ENCODE measurements at regions not wholly inside any gene's neighbourhood (a gene's known extent, or its start where the extent isn't known, plus 50 kb on each side); places are given as distances from the start of the nearest gene placed in this dataset.

GRCh38 chr4:147060151-147060931 lies 114.7 kb upstream of the TTC29 start:
- no peak overlapping the region for H3K27ac ChIP-seq
- no peaks in the 10 kb centered on the region for H3K27me3 ChIP-seq (replicated peaks)
- no peak for DNase-seq (ENCODE audit: low read depth in 1 of 2, low spot score in 2 of 2)
- H3K9me3 ChIP-seq (replicated peaks) = no peaks in the 10 kb centered on the region
- no peak overlapping the region for H3K4me3 ChIP-seq
- H3K4me1 ChIP-seq (replicated peaks) = peaks cover 15% of the 10 kb centered on the region; the same call in 1 of the 2 replicates
- no peaks in the 10 kb centered on the region for H3K36me3 ChIP-seq

DNA sequence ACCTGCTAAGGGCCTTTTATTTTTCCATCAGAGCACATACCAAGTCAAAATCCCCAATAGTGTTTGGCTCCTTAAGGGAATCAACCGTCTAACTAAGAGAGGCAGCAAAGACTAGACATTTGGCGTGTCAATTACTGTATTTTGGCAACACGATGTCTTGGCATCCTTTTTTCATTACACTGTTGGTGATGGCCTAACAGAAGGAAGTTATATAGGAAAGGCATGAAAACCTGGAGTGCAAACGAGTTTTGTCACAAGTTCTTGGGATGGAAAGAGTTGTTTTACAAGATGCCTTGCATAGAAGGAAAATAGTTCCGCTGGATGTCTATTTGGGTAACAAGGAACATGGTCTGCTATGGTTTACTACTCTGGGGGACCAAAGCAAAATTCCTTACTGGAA lies 119.2 kb upstream of the TTC29 start:
- no peak overlapping the region for H3K4me3 ChIP-seq
- no peaks in the 10 kb centered on the region for H3K9me3 ChIP-seq (replicated peaks)
- no peak for DNase-seq (ENCODE audit: low read depth in 1 of 2, low spot score in 2 of 2)
- H3K27me3 ChIP-seq (replicated peaks) = no peaks in the 10 kb centered on the region
- no peaks in the 10 kb centered on the region for H3K36me3 ChIP-seq
- no peaks in the 10 kb centered on the region for H3K4me1 ChIP-seq (replicated peaks)
- H3K27ac ChIP-seq = no peak overlapping the region

- no peaks in the 10 kb centered on the region for H3K27me3 ChIP-seq (replicated peaks)
- no peaks in the 10 kb centered on the region for H3K4me1 ChIP-seq (replicated peaks)
- no peaks in the 10 kb centered on the region for H3K9me3 ChIP-seq (replicated peaks)
- H3K4me3 ChIP-seq = no peak overlapping the region
- H3K27ac ChIP-seq = no peak overlapping the region
- H3K36me3 ChIP-seq = no peaks in the 10 kb centered on the region
- DNase-seq (ENCODE audit: low read depth in 1 of 2, low spot score in 2 of 2) = no peak
Observed at GRCh38 chr4:147068564-147068963, 122.9 kb upstream of the TTC29 start.

- Histone ChIP-seq H3K4me3 (no peak overlapping the region), H3K27me3 (replicated peaks) (no peaks in the 10 kb centered on the region), H3K9me3 (replicated peaks) (no peaks in the 10 kb centered on the region), H3K4me1 (replicated peaks) (no peaks in the 10 kb centered on the region), H3K27ac (no peak overlapping the region), H3K36me3 (no peaks in the 10 kb centered on the region)
- DNase-seq (ENCODE audit: low read depth in 1 of 2, low spot score in 2 of 2) = no peak
Observed at GRCh38 chr4:147071209-147071740, 125.6 kb upstream of the TTC29 start.

DNA sequence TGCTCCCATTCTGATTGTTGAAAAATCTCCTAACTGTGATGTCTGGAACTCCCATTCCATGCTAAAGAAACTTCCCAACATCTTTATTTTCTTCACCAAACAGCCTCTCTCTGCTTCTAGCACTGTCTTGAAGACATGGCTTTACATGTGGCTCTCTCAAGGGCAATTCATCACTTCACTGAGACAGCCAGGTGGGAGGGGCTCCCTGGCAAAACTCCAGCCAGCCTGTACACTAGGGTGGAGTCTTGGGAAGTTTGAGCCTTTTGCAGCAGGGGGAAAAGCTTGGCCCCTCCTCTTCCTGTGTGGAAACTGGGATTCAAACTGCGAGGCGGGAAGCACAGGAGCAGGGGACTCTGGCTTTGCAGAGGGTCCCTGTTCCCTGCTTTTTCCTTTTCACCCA lies 130.5 kb upstream of the TTC29 start:
- Histone ChIP-seq H3K4me1 (replicated peaks) (no peaks in the 10 kb centered on the region), H3K36me3 (no peaks in the 10 kb centered on the region), H3K9me3 (replicated peaks) (no peaks in the 10 kb centered on the region), H3K27me3 (replicated peaks) (no peaks in the 10 kb centered on the region), H3K4me3 (no peak overlapping the region), H3K27ac (no peak overlapping the region)
- DNase-seq (ENCODE audit: low read depth in 1 of 2, low spot score in 2 of 2) = no peak

DNA sequence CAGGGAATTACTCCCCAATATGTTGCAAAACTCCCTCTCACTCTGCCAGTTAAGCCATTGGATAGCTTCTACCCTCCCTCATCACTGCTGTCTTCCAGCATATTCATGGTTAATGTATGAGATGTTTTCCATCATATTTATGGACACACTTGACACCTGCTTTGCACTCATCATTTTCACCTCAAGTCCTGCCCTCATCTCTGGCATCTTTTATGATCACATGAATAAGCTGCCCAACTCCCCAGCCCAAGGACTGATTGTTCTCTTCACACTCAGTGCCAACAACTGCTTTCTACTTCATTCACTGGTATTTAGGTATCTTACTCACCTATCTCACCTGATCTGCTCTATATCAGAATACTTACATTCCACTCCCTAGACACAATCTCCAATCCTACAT lies 131.1 kb upstream of the TTC29 start:
- Histone ChIP-seq H3K4me1 (replicated peaks) (no peaks in the 10 kb centered on the region), H3K9me3 (replicated peaks) (no peaks in the 10 kb centered on the region), H3K36me3 (no peaks in the 10 kb centered on the region), H3K4me3 (no peak overlapping the region), H3K27ac (no peak overlapping the region), H3K27me3 (replicated peaks) (no peaks in the 10 kb centered on the region)
- no peak for DNase-seq (ENCODE audit: low read depth in 1 of 2, low spot score in 2 of 2)

- no peaks in the 10 kb centered on the region for H3K27me3 ChIP-seq (replicated peaks)
- H3K4me1 ChIP-seq (replicated peaks) = no peaks in the 10 kb centered on the region
- H3K4me3 ChIP-seq = no peak overlapping the region
- no peaks in the 10 kb centered on the region for H3K36me3 ChIP-seq
- DNase-seq (ENCODE audit: low read depth in 1 of 2, low spot score in 2 of 2) = no peak
- H3K27ac ChIP-seq = no peak overlapping the region
- no peaks in the 10 kb centered on the region for H3K9me3 ChIP-seq (replicated peaks)
Observed at GRCh38 chr4:147078362-147078761, 132.7 kb upstream of the TTC29 start.

- Histone ChIP-seq H3K27ac (no peak overlapping the region), H3K27me3 (replicated peaks) (no peaks in the 10 kb centered on the region; the same call in 1 of the 2 replicates), H3K36me3 (no peaks in the 10 kb centered on the region), H3K9me3 (replicated peaks) (no peaks in the 10 kb centered on the region), H3K4me1 (replicated peaks) (no peaks in the 10 kb centered on the region), H3K4me3 (no peak overlapping the region)
- DNase-seq (ENCODE audit: low read depth in 1 of 2, low spot score in 2 of 2) = no peak
Observed at GRCh38 chr4:147078875-147079658, 133.4 kb upstream of the TTC29 start.

GRCh38 chr4:147084861-147085260 lies 139.2 kb upstream of the TTC29 start:
- no peaks in the 10 kb centered on the region for H3K4me1 ChIP-seq (replicated peaks)
- no peak for DNase-seq (ENCODE audit: low read depth in 1 of 2, low spot score in 2 of 2)

DNA sequence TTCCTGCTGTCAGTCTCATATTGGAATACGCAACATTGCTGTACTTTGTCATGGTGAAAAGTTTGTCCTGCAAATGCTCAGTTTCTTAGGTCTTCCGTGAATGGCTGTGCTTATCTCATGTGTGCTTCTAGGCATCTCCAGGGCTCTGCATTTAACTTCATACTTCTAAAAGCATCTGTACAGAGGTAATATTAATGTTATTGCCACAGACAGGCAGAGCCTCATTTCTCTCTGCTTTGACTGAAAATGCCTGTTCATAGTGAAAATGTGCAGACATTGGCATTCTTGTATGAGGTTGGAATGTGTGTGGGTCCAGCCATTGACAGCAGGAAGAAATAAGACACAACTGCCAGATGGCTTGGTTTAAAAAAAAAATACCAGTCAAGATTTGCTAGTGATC lies 140.1 kb upstream of the TTC29 start:
- DNase-seq (ENCODE audit: low read depth in 1 of 2, low spot score in 2 of 2) = no peak
- Histone ChIP-seq H3K27ac (no peak overlapping the region), H3K4me1 (replicated peaks) (no peaks in the 10 kb centered on the region), H3K4me3 (no peak overlapping the region), H3K27me3 (replicated peaks) (no peaks in the 10 kb centered on the region; the same call in 1 of the 2 replicates), H3K9me3 (replicated peaks) (no peaks in the 10 kb centered on the region), H3K36me3 (no peaks in the 10 kb centered on the region)

More at GRCh38 chr4:147084861-147085260, 139.2 kb upstream of the TTC29 start:
- no peaks in the 10 kb centered on the region; the same call in 1 of the 2 replicates for H3K27me3 ChIP-seq (replicated peaks)
- no peak overlapping the region for H3K4me3 ChIP-seq
- H3K27ac ChIP-seq = no peak overlapping the region
- H3K9me3 ChIP-seq (replicated peaks) = no peaks in the 10 kb centered on the region
- no peaks in the 10 kb centered on the region for H3K36me3 ChIP-seq

- Histone ChIP-seq H3K27ac (no peak overlapping the region), H3K4me1 (replicated peaks) (no peaks in the 10 kb centered on the region), H3K9me3 (replicated peaks) (no peaks in the 10 kb centered on the region), H3K36me3 (no peaks in the 10 kb centered on the region), H3K27me3 (replicated peaks) (no peaks in the 10 kb centered on the region; the same call in 1 of the 2 replicates), H3K4me3 (no peak overlapping the region)
- no peak for DNase-seq (ENCODE audit: low read depth in 1 of 2, low spot score in 2 of 2)
Observed at GRCh38 chr4:147088146-147088545, 142.5 kb upstream of the TTC29 start.

DNA sequence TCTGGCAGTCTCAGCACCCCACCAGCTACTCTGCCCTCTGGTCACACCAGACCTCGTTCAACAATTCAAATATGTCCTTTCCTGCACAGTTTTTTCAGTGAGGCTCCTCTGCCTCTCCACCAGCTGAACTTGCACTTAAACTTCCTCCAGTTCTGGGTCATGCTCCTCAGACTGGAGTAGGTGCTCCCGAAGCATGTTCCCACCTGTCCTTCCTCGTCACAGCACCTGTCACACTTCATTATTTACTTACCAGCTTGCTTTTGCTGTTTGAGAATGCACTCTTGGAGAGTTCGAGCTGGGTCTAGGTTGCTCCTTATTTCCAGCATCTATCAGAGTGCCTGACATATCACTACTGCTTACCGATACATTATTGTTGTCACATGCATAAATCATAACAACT lies 144.8 kb upstream of the TTC29 start:
- no peak overlapping the region for H3K4me3 ChIP-seq
- H3K27ac ChIP-seq = no peak overlapping the region
- no peaks in the 10 kb centered on the region for H3K27me3 ChIP-seq (replicated peaks)
- H3K9me3 ChIP-seq (replicated peaks) = no peaks in the 10 kb centered on the region
- DNase-seq (ENCODE audit: low read depth in 1 of 2, low spot score in 2 of 2) = no peak
- H3K36me3 ChIP-seq = no peaks in the 10 kb centered on the region
- H3K4me1 ChIP-seq (replicated peaks) = no peaks in the 10 kb centered on the region

- Histone ChIP-seq H3K36me3 (no peaks in the 10 kb centered on the region), H3K4me3 (no peak overlapping the region), H3K4me1 (replicated peaks) (no peaks in the 10 kb centered on the region), H3K9me3 (replicated peaks) (no peaks in the 10 kb centered on the region), H3K27ac (no peak overlapping the region), H3K27me3 (replicated peaks) (no peaks in the 10 kb centered on the region)
- DNase-seq (ENCODE audit: low read depth in 1 of 2, low spot score in 2 of 2) = no peak
Observed at GRCh38 chr4:147093206-147093605, 147.5 kb upstream of the TTC29 start.

- H3K27me3 ChIP-seq (replicated peaks) = no peaks in the 10 kb centered on the region
- DNase-seq (ENCODE audit: low read depth in 1 of 2, low spot score in 2 of 2) = no peak
- no peaks in the 10 kb centered on the region for H3K36me3 ChIP-seq
- H3K9me3 ChIP-seq (replicated peaks) = no peaks in the 10 kb centered on the region
- no peak overlapping the region for H3K4me3 ChIP-seq
- H3K4me1 ChIP-seq (replicated peaks) = no peaks in the 10 kb centered on the region
- H3K27ac ChIP-seq = no peak overlapping the region
Observed at GRCh38 chr4:147094238-147094637, 148.6 kb upstream of the TTC29 start.
